HG02884 (cell line): ENCODE measurements at regions not wholly inside any gene's neighbourhood (a gene's known extent, or its start where the extent isn't known, plus 50 kb on each side); places are given as distances from the start of the nearest gene placed in this dataset.
"Not testable (repeated sequence)": the region's sequence is repeated elsewhere in the genome, so short reads cannot be mapped to it uniquely, and the experiment has no call there.

Source experiments
- ATAC-seq: cut with Tn5 transposase; IDR thresholded peaks from one replicate; pipeline ENCODE4 v1.9.1; 2021; ENCODE audit warnings: mild to moderate bottlenecking, moderate library complexity; ENCODE audit not compliant: unreplicated experiment

DNA sequence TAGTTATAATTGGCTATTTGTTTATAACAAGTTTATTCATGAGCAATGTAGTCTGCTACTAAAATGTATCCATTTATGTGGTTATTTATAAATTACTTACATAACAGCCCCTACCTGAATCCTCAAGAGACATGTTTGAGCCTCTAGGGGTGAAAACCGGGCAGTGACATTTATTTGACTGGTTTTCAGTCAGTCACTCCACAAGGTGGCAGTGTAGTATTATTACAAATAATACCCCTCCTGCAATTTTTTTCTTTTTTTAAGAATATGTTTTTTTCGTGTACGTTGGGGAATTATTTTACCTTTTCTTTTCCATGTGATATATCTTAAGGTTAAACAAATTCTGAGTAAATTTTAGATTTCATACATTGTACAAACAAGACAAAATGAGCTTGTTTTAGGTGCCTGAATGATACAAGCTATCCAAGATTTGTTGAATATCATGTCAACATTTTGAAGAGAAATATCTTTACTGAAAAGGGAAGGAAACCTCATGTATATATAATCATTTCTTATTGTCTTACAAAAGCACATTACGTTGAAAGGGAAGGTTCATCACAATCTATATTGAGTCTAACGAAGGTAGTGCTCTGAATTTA lies 598.7 kb upstream of the TECRL start:
- ATAC-seq: no peak

DNA sequence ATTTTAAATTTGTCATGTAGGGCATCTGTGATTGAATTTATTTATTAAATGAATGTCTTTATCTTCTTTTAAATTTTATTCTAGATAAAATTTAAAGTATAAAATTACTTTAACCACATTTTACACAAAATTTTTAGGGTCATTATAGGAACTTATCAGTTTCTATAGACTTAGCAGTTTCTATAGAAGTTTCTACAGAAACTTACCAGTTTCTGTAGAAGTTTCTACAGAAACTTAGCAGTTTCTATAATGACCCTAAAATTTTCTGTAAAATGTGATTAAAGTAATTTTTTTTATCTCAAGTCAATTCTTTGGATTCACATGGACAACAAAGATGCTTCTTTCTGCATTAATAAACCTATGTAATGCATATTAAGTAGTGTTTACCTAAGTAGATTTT lies 565.9 kb upstream of the TECRL start:
- no peak for ATAC-seq

DNA sequence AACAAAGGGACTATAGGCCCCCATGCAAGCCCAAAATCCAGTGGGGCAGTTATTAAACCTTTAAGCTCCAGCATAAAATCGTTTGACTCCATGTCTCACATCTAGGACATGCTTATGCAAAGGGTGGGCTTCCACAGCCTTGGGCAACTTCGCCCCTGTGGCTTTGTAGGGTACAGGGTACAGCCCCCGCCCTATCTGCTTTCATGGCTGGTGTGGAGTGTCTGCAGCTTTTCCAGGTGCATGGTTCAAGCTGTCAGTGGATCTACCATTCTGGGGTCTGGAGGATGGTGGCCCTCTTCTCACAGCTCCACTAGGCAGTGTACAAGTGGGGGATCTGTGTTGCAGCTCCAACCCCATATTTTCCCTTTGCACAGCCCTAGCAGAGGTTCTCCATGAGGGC lies 559.8 kb upstream of the TECRL start:
- ATAC-seq: no peak

DNA sequence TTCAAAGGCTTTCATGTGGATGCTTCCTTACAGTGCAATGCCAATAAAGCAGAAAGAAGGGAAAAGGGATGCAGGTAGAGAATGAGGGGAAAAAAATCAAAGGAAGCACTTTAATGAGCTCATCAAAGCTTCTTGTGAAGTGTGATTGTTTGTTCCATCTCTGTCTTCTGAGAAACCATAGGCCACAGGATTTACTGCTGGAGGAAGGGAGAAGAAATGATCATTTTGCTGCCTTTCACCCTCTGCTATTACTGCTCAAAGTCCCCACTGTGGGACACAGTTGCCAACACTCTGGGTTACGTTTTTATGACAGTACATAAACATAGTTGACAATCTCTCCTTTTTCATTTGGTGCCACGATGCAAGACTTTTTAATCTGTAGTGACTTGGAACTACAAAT lies 558.0 kb upstream of the TECRL start:
- ATAC-seq: no peak

DNA sequence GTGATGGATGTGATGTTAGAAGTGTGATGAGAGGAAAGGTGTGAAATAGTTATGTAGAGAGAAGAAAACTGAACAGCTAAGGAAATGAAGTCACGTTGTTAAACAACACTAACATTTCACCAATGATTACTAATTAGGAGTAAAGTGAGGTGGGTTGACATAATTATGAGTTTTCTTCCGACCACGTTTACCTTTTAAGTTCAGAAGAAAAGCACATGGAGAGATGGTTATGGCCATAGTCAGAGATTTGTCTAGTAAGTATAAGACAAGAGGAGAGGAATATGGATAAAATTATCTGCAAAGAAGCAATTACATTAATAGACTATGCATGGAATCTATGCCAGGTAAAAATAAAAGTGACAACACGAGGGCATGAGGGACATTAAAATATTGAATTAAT lies 551.3 kb upstream of the TECRL start:
- no peak for ATAC-seq

DNA sequence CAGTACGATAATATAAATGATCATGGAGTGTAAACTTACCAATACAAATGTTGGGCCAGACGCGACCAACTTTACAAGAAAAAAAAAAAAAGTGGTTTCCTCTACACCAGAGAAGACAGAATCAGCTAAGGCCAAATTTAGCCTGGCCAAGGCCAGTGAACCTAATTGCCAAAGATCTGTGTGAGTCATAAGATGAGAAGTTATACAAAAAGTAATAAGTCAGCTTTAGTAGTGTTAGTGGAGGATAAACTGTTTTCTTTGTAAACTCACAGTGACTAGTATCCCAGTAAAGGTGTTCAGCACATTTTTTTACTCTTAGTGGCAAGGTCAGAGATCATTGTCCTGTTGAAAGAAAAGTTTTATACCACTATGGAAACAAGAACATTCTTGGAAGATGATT lies 531.4 kb upstream of the TECRL start:
- ATAC-seq: no peak

DNA sequence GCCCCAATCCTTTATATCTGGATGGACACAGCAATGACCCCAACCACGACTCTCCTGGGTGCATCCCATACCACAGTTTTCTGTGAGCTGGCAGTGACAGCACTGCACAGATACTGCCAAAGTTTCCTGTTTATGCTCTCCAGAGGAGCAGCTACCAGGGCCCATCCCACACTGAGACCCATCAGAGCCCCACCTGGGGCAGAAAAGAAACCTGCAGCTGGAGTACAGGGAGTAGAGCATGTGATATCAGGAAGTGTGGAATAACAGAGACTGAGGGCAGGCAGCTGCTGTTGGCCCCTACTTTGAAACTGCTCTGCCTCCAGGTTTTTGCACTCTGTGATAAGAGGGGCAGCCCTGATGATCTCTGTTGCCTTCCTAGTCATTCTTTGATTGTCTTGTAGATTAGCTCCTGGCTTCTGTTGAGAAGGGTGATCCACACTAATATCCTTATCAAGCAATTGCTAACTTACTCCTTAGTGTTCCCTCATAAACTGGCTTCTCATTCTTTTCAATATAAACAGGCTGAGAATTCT lies 526.3 kb upstream of the TECRL start:
- no peak for ATAC-seq

DNA sequence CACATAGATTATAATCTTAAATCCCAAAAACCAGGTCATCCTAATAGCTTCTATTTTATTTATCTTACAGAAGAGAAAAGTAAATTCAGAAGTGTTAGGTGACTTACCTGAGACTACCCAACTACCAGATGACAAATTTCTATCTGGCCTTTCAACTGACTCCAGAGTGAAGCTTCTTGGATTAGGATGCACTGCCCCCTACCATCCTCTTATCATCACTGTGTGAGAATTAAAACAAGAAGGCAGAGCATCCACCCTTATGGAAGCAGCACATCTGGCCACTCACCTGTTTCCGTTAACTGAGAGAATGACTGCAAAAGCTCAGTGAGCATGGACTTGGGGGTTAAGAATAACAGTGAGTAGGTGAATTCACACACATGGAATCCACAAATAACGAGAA lies 502.6 kb upstream of the TECRL start:
- no peak for ATAC-seq

DNA sequence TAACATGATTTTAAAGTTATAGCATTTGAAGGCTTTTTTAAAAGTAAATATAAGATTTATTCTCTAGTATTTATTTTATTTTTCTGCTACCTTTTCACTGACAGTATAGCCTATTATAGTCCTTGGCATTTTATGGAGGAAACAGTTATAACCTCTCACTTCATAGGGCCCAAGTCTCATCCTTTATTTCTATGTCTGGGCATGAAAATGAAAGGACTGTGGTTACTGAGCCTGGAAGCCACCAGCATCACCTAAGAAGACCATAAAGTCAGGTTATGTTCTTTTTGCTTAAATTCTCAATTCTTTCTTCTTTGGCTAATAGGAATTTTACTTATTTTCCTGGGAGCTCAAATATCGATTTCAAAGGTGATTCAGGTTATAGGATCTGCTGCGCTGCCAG lies 494.7 kb upstream of the TECRL start:
- no peak for ATAC-seq

DNA sequence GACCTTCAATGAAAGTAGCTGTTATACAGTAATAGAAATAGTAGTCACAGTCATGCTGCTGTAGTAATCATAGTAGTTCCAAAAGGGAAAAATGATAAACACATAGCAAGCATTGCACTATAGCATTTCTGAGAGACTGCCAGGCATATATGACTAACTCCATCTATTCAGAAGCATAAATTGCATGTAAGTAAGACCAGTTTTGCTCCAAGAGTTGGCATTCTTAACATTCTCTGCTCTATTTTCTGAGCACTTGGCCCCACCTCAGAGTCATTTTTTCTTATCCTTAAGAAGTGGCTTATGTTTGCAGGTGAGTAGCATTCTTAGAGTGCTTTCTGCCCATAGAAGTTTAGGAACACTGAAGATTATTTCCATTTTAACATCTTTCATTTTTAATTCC lies 490.3 kb upstream of the TECRL start:
- ATAC-seq: no peak

DNA sequence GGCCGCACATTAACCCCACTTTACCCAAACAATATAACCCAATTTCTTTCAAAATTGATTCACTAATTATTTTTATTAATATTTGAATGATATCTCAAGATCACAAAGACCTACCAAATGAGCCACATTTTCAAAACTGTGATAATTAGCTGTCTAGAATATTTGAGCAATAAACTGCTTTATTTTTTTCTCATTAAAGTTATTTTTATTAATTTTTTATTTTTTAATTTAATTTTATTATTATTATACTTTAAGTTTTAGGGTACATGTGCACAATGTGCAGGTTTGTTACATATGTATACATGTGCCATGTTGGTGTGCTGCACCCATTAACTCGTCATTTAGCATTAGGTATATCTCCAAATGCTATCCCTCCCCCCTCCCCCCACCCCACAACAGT lies 489.8 kb upstream of the TECRL start:
- not testable (repeated sequence) for ATAC-seq

DNA sequence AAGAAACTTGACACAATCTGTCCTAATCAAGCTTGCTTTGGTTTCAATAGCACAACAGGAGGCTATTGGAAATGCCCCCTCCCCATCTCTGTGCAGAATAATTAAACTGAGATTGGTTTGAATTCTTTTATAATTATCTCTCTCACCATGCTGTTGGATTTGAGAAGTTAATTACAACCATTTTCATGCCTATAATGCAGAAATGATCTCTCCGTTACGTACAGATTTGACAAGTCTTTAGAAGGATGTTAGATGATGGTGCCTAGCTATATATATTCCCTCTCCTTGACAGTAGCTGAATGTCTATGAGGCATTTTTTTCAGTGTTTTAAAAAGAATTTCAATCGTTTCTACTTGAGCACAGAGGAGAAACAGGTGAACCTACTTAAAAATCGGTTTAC lies 488.4 kb upstream of the TECRL start:
- ATAC-seq: no peak

DNA sequence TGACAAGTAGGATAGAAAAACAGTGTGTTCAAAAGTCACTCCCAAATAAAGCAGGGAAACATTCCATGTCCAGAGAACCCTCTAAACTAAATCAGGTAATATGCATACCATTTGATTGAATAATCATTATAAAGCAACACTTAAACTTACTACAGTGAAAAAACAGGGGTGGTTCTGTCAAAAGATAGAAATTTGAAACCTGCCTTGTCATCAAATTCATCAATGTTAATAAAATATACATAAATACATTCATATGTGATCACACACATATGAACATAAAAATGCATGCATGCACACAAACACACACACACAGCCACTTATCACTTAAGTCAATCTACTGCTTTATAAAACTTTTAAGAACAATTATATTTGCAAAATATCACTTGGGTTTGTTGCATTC lies 485.8 kb upstream of the TECRL start:
- ATAC-seq: no peak

DNA sequence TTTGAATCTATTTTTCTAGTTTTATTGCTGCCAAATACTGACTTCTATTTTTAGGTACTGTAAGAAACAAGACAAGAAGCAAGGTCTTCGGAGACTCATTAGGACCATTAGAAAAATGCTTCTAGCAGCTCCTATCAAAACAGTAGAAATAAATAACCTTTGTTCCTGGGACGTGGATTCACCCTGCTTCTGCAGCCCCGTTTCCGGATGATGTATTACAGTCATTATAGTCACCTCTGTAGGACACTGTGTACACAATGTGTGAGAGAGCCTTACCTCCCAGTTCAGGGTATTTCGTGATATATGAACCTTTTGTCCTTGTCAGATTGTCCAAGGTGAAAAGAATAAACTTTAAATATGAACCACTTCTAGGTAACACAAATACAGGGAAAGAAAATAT lies 484.0 kb upstream of the TECRL start:
- no peak for ATAC-seq

DNA sequence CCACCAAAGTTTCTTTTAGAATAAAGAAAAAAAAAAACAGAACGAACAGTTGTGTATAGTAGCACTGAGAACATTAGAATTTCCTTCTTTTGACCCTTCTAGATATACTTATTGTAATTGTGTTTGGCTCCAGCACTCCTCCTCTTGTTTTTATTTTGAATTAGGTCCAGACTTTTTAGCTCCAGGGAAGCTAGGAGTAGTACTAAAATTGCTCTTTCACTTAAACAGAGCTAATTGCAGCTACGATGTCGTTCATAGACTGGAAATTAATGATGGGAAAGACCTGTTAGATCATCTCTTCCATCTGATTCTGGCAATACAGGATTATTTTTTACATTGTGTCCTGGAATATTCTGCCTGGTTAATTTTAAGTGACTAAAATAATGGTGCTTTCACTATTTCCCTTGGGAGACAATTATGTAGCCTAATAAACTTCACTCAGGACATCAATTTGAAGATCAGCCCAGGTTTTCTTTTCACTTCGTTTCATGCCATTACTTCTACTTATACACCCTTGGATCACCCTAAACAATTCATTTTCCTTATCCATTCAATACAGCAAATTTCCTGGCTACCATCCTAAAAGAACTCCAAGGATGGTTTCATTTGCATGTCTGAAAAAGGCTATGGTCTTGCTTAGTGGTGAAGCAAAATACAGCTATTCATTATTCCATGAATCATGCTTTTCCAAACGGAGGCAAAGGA lies 480.8 kb upstream of the TECRL start:
- no peak for ATAC-seq

DNA sequence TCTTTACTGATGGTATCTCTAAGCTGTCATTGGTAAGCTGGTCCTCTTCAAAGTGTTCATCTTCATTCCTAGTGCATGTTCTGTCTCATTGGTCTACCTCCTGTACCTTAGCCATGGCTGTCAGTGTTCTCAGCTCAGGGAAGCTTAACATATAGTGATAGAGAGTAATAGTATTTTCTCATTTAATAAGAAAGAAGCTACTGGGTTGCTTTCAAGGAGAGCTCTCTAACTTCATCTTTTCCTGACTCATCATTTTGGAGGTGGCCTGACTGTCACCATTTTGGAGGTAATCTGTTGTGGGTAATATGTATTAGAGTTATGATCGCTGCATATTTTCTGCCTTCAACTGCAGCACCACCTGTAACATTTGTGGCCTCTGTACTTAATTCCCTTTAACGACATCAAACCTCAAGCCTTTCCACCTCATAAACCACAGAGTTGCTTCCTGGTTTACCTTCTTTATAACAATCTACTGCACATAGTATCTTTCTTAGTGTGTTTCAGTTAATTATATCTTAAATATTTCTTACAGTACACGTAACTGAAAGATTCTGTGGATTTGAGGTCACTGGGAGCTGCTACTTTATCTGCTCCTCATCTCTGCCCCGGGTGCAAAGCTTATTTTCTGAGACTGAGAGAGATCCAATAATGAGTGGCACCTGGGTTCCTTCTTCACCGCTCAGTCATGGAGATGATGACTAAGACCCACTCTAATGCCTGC lies 474.0 kb upstream of the TECRL start:
- no peak for ATAC-seq

DNA sequence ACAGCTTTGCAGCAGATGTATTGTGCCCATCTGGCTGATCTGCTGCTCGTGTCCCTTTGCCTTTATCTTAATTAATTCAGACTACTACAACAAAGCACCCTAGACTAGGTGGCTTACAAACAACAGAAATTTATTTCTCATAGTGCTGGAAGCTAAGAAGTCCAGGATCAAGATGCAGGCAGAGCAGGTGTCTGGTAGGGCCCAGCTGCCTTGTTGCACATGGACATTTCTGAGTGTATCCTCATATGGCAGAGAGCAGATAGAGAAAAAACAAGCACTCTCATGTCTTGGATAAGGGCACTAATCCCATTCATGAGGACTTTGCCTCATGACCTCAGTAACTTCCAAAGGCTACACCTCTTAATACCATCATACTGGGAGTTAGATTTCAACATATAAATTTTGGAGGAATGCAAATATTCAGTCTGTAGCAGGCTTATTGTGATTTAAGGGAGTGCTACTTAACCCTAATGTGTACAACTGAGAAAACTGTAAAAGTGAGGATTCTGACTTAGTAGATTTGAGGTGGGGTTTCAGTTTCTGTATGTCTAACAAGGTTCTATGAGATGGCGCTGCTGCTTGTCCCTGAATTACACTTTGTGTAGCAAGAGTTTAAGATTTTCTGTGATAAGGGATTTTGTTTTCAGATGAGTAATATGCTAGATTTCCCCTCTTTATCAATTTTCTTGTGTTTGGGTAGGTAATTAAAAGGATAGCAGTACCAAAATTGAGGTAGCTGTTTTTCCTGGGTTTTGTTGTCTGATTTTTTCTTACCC lies 473.2 kb upstream of the TECRL start:
- no peak for ATAC-seq

DNA sequence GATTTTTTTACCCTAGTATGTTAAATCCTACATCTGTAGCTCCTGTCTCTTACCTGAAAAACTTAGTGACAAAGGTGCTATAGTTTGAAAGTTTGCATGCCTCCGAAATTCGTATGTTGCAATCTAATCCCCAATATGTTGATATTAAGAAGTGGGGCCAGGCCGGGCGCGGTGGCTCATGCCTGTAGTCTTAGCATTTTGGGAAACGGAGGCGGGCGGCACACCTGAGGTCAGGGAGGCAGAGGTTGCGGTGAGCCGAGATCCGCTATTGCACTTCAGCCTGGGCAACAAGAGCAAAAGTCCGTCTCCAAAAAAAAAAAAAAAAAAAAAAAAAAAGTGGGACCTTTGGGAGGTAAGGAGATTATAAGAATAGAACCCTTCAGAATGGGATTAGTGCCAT lies 471.3 kb upstream of the TECRL start:
- no peak for ATAC-seq

DNA sequence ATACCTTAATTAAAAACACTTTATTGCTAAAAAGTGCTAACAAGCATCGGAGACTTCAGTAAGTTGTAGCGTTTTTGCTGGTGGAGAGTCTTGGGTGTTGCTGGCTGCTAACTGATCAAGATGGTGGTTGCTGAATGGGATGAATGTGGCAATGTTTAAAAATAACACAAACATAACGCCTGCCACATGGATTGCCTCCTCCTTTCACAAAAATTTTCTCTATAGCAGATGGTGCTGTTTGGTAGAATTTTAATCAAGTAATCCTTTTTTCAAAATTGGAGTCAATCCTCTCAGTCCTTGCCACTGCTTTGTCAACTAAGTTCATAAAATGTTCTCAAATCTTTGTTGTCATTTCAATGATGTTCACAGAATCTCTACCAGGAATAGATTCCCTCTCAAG lies 466.8 kb upstream of the TECRL start:
- ATAC-seq: no peak

DNA sequence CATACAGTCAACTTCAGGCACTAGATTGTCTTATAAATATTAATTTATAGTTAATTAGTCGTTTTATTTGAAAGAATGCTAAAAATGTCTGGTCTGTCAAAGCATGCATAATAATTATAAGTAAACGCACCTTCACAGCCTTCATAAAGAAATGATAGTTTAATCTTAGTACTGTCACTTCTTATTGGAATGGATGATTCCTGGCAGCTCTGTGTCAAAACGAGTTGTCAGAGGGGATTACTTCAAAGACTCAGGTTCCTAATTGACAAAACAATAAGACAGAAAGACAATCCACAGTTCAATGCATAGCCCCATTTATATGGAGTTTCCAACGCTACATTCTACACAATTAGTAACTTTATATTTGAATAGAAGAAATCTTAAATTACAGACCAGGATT lies 461.3 kb upstream of the TECRL start:
- ATAC-seq: no peak

DNA sequence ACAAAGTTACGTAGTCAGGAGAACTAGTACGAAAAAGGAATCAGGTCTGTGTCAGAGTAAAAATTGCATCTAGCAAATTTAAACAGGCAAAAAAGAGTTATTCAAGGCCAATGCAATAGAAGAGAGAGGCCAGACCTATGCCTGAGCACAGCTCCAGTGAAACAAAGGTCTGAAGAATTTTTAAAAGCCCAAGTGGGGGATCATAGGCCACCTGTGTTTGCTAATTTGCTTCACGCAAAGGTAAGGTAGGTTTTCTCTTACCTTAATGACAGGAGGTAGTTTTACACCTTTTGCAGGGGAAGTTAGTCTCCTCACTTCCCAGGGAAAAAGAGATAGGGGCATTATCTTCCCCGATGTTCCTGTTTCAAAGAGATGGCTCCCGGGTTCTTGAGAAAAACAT lies 448.6 kb upstream of the TECRL start:
- no peak for ATAC-seq
